Dendritic cell treated with granulocyte-macrophage colony-stimulating factor and Interleukin-4, amounts not matched to agents 40 ng/mL and 50 ng/mL, for 4 days (primary cell): ENCODE measurements at regions not wholly inside any gene's neighbourhood (a gene's known extent, or its start where the extent isn't known, plus 50 kb on each side); places are given as distances from the start of the nearest gene placed in this dataset.

Experiments used
- H3K27ac Mint-ChIP-seq: one replicate; pipeline ENCODE4 v1.8.0; 2022; ENCODE audit warnings: mild to moderate bottlenecking, mixed read lengths
- H3K27me3 Mint-ChIP-seq: one replicate; pipeline ENCODE4 v1.8.0; 2022; ENCODE audit warnings: mild to moderate bottlenecking, mixed read lengths
- H3K36me3 Mint-ChIP-seq: one replicate; pipeline ENCODE4 v1.8.0; 2022; ENCODE audit warnings: low read depth, mixed read lengths
- H3K4me1 Mint-ChIP-seq: one replicate; pipeline ENCODE4 v1.8.0; 2022; ENCODE audit warnings: low read depth, mixed read lengths
- H3K4me3 Mint-ChIP-seq: one replicate; pipeline ENCODE4 v1.8.0; 2022; ENCODE audit warnings: mild to moderate bottlenecking, moderate library complexity, mixed read lengths
- H3K9me3 Mint-ChIP-seq: one replicate; pipeline ENCODE4 v1.8.0; 2022; ENCODE audit warnings: mixed read lengths
- intact Hi-C: fragments of 100-400 bp; cut with micrococcal nuclease; formaldehyde crosslinking; loops from one replicate; pipeline ENCODE4 v1.15.0; 2022

- H3K27me3 Mint-ChIP-seq: peaks cover 34% of the 10 kb centered on the region
- no peak overlapping the region for H3K27ac Mint-ChIP-seq
Observed at GRCh38 chr21:33171616-33172169, 58.0 kb upstream of the IFNAR2 start.

GRCh38 chr21:33174756-33175155, 55.0 kb upstream of the IFNAR2 start:
- peaks cover 19% of the 10 kb centered on the region for H3K27me3 Mint-ChIP-seq
- no peak overlapping the region for H3K27ac Mint-ChIP-seq
- H3K36me3 Mint-ChIP-seq: no peaks in the 10 kb centered on the region
- intact Hi-C loops: no loop called here
- H3K4me3 Mint-ChIP-seq: no peak overlapping the region
- H3K9me3 Mint-ChIP-seq: no peaks in the 10 kb centered on the region
- peaks cover 5% of the 10 kb centered on the region for H3K4me1 Mint-ChIP-seq

More at GRCh38 chr21:33171616-33172169, 58.0 kb upstream of the IFNAR2 start:
- Mint-ChIP-seq H3K9me3 (peaks cover 9% of the 10 kb centered on the region), H3K4me1 (peaks cover 18% of the 10 kb centered on the region), H3K4me3 (no peak overlapping the region), H3K36me3 (no peaks in the 10 kb centered on the region)
- intact Hi-C loops: no loop called here
